ENCODE measurements at regions not wholly inside any gene's neighbourhood (a gene's known extent, or its start where the extent isn't known, plus 50 kb on each side); places are given as distances from the start of the nearest gene placed in this dataset.

DNA sequence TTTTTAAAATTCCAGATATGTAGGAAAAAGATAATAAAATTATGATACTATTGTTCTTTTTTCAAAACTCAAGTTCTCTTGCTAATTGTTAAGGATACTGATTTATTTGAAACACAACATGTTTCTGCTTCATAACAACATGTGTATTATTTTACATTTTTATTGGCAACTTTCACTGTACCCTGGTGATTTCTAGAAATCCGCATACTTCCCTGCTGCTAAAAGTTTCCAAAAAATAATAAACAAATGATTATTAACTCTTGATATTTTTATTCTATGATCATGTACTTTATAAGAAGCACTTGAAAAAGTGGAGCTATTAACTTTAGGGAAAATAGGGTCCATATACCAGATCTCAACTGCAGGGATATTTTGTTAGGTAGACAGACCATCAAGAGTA, 71.2 kb upstream of the HCCS start:
- TF ChIP-seq GATA2 (IDR thresholded peaks at IDR 0.05; ENCODE audit: low read depth, low read length) = no peak
- TF ChIP-seq GATA3 (IDR thresholded peaks at IDR 0.05; ENCODE audit: low read depth, low read length) = no peak

DNA sequence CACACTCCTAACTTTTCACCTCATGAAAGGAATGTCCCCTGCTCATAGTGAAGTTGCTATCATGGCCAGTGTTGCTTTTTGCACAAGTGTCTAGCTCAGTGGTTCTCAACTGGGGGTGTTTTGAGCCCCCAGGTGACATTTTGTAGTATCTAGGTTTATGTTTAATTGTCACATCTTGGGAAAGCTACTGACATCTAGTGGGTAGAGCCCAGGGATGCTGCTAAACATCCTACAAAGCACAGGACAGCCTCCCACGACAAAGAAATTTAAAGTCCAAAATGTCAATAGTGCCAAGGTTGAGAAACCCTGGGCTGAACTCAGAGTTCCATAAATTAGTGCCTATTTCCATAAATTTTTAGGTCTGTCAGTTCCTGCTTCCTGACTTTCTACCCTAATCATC, 70.7 kb upstream of the HCCS start:
- no peak for TF ChIP-seq GATA3 (IDR thresholded peaks at IDR 0.05; ENCODE audit: low read depth, low read length)
- no peak for TF ChIP-seq GATA2 (IDR thresholded peaks at IDR 0.05; ENCODE audit: low read depth, low read length)

DNA sequence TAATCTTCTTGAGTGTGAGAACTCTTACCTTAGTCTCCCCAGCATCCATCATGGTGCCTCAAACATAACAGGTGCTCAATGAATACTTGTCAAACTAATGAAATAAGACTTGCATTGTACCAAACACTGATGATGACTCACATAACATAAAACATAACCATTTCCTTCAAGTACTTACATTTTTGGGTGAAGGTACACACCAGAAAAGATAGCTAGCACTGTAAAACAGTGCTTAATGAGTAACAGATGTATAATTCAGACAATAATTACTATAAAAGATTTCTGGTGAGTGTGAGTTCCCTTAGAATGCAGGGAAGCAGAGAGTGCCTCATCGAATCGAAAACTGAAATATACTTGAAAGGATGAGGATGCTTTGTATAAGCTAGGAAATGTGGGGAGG, 70.1 kb upstream of the HCCS start:
- no peak for TF ChIP-seq GATA2 (IDR thresholded peaks at IDR 0.05; ENCODE audit: low read depth, low read length)
- no peak for TF ChIP-seq GATA3 (IDR thresholded peaks at IDR 0.05; ENCODE audit: low read depth, low read length)

DNA sequence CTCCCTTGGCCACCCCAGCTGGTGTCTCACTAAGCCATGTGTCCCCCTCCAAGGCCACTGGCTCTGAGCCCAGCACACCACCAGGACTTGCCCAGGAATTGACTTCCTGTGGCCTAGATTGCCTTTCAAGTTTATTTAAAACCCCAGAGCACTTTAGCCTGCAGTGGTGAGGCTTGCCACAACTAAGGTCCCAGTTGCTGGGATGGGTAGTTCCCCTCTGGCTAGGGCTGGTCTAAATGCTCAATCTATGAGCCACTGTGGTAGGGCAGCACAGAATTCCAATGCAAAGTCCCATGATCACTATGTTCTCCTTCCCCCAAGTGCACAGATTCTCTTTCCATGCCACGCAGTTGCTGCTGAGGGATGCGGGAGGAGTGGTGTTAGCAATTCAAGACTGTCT, 61.1 kb upstream of the HCCS start:
- TF ChIP-seq GATA3 (IDR thresholded peaks at IDR 0.05; ENCODE audit: low read depth, low read length) (no peak), GATA2 (IDR thresholded peaks at IDR 0.05; ENCODE audit: low read depth, low read length) (no peak)

DNA sequence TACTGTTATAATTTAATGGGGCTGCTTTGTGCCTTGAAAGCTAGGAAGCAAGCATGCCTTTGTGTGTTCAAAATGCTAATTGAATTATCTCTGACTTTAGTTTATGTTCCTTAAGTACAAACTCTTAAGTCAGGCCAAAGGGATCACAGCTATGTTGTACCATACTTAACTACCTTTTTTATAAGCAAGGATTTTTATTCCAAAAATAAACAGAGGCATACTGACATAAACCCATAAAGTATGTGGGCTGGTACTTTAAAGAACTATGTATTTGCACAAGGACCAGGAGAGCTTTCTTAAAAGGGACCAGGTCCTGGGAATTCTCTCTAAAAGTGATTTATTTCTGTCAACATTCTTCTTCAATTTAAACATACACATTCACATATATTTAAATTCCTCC, 57.8 kb upstream of the HCCS start:
- TF ChIP-seq GATA2 (IDR thresholded peaks at IDR 0.05; ENCODE audit: low read depth, low read length) (no peak), GATA3 (IDR thresholded peaks at IDR 0.05; ENCODE audit: low read depth, low read length) (no peak)

GRCh38 chrX:11056322-11057176, 54.6 kb upstream of the HCCS start:
- no peak for TF ChIP-seq GATA3 (IDR thresholded peaks at IDR 0.05; ENCODE audit: low read depth, low read length)
- no peak for TF ChIP-seq GATA2 (IDR thresholded peaks at IDR 0.05; ENCODE audit: low read depth, low read length)

GRCh38 chrX:11059933-11060332, 51.2 kb upstream of the HCCS start:
- TF ChIP-seq GATA3 (IDR thresholded peaks at IDR 0.05; ENCODE audit: low read depth, low read length) (no peak), GATA2 (IDR thresholded peaks at IDR 0.05; ENCODE audit: low read depth, low read length) (no peak)

Measured in SH-SY5Y (cell line).